ENCODE measurements at regions not wholly inside any gene's neighbourhood (a gene's known extent, or its start where the extent isn't known, plus 50 kb on each side); places are given as distances from the start of the nearest gene placed in this dataset.
"Not testable (repeated sequence)": the region's sequence is repeated elsewhere in the genome, so short reads cannot be mapped to it uniquely, and the experiment has no call there.

- no peak for DNase-seq
Observed at GRCh38 chrX:25442499-25442898, 426.7 kb upstream of the ARX start.

GRCh38 chrX:25433307-25433706 lies 417.5 kb upstream of the ARX start:
- no peak for DNase-seq

- DNase-seq = no peak
Observed at GRCh38 chrX:25432396-25432795, 416.6 kb upstream of the ARX start.

- no peak for DNase-seq
Observed at GRCh38 chrX:25427873-25428555, 412.2 kb upstream of the ARX start.

GRCh38 chrX:25404163-25404562 lies 388.4 kb upstream of the ARX start:
- DNase-seq = not testable (repeated sequence)

GRCh38 chrX:25389266-25389665 lies 373.5 kb upstream of the ARX start:
- DNase-seq = no peak

GRCh38 chrX:25383196-25383595 lies 367.4 kb upstream of the ARX start:
- no peak for DNase-seq

- no peak for DNase-seq
Observed at GRCh38 chrX:25356456-25356855, 340.7 kb upstream of the ARX start.

- DNase-seq = no peak
Observed at GRCh38 chrX:25344161-25344936, 328.6 kb upstream of the ARX start.

- no peak for DNase-seq
Observed at GRCh38 chrX:25343060-25343459, 327.3 kb upstream of the ARX start.

- DNase-seq = no peak
Observed at GRCh38 chrX:25337841-25338240, 322.1 kb upstream of the ARX start.

GRCh38 chrX:25300994-25301393 lies 285.2 kb upstream of the ARX start:
- no peak for DNase-seq

- no peak for DNase-seq
Observed at GRCh38 chrX:25296850-25297249, 281.1 kb upstream of the ARX start.

- no peak for DNase-seq
Observed at GRCh38 chrX:25295466-25295865, 279.7 kb upstream of the ARX start.

- DNase-seq = no peak
Observed at GRCh38 chrX:25290132-25290531, 274.4 kb upstream of the ARX start.

- DNase-seq = no peak
Observed at GRCh38 chrX:25288676-25289075, 272.9 kb upstream of the ARX start.

GRCh38 chrX:25287521-25287920 lies 271.8 kb upstream of the ARX start:
- no peak for DNase-seq

- no peak for DNase-seq
Observed at GRCh38 chrX:25285598-25285997, 269.8 kb upstream of the ARX start.

GRCh38 chrX:25279510-25279909 lies 263.7 kb upstream of the ARX start:
- DNase-seq = no peak

- DNase-seq = no peak
Observed at GRCh38 chrX:25278341-25278740, 262.6 kb upstream of the ARX start.

- no peak for DNase-seq
Observed at GRCh38 chrX:25277574-25277973, 261.8 kb upstream of the ARX start.

- DNase-seq = no peak
Observed at GRCh38 chrX:25275159-25275558, 259.4 kb upstream of the ARX start.

GRCh38 chrX:25241461-25241860 lies 225.7 kb upstream of the ARX start:
- no peak for DNase-seq

- no peak for DNase-seq
Observed at GRCh38 chrX:25226151-25226550, 210.4 kb upstream of the ARX start.

- DNase-seq = no peak
Observed at GRCh38 chrX:25219480-25219879, 203.7 kb upstream of the ARX start.
